Upper lobe of left lung (tissue), 6 donors: ENCODE measurements at regions not wholly inside any gene's neighbourhood (a gene's known extent, or its start where the extent isn't known, plus 50 kb on each side); places are given as distances from the start of the nearest gene placed in this dataset.

ENCODE experiments used
- ATAC-seq, 2 donors: fragments of 200-7000 bp; cut with Tn5 transposase; one replicate each; pipeline ENCODE4 v1.9.1; 2022; ENCODE audit warnings: mild to moderate bottlenecking in 2 of 2, moderate library complexity in 2 of 2; ENCODE audit not compliant: low FRiP score in 2 of 2
- DNase-seq, 2 donors: peaks; one replicate each; pipeline ENCODE4 v3.0.0-alpha.2; 2019 to 2020
- H3K27ac ChIP-seq, 4 donors: fragments of 200-600 bp; sonication (generic); one replicate each; pipeline ENCODE4 v1.5.1; 2016 to 2019
- H3K27me3 ChIP-seq, 4 donors: fragments of 200-600 bp; sonication (generic); one replicate each; pipeline ENCODE4 v1.5.1; 2017 to 2019
- H3K36me3 ChIP-seq, 4 donors: fragments of 200-600 bp; sonication (generic); one replicate each; pipeline ENCODE4 v1.5.1; 2016 to 2019
- H3K4me1 ChIP-seq, 4 donors: fragments of 200-600 bp; sonication (generic); one replicate each; pipeline ENCODE4 v1.5.1; 2018 to 2019
- H3K4me3 ChIP-seq, 4 donors: fragments of 200-600 bp; sonication (generic); one replicate each; pipeline ENCODE4 v1.5.1; 2017 to 2019; ENCODE audit warnings: mild to moderate bottlenecking in 2 of 4, moderate library complexity in 1 of 4
- H3K9me3 ChIP-seq, 4 donors: fragments of 200-600 bp; sonication (generic); one replicate each; pipeline ENCODE4 v1.5.1; 2018 to 2019
- CTCF ChIP-seq, 6 experiments: fragments of 450-650 bp in 4 of 6; fragments of 200-600 bp in 2 of 6; sonication (generic) in 2 of 6; IDR thresholded peaks; one replicate each; pipeline ENCODE4 v1.5.1; 2016 to 2019; ENCODE audit warnings: antibody characterized with exemption in 6 of 6
- EP300 ChIP-seq, 4 donors: sonication (generic); formaldehyde crosslinking; IDR thresholded peaks; one replicate each; pipeline ENCODE4 v1.5.1; 2017; ENCODE audit warnings: antibody characterized with exemption in 4 of 4, control low read depth in 2 of 4
- POLR2A ChIP-seq, 4 donors: fragments of 450-650 bp; IDR thresholded peaks; one replicate each; pipeline ENCODE4 v1.5.1; 2016 to 2017; ENCODE audit warnings: antibody characterized with exemption in 4 of 4, mild to moderate bottlenecking in 2 of 4
- POLR2AphosphoS5 ChIP-seq, 2 donors: sonication (generic); formaldehyde crosslinking; IDR thresholded peaks; one replicate each; pipeline ENCODE4 v1.5.1; 2017; ENCODE audit warnings: antibody characterized with exemption in 2 of 2
- WGBS, 2 donors: methylation state at CpG; one replicate each; pipeline ENCODE4 v1.1.5; 2017 to 2018; 5-methylcytosine and 5-hydroxymethylcytosine counted together
- donor health status: DM: no; HTN: no; CAD: no; lungs with moderate emphysema.
- donor health status: DM: no; HTN: yes; CAD: no; lungs with severe emphysema.

GRCh38 chr9:103894184-103894583 lies 199.9 kb upstream of the SMC2 start:
- Histone ChIP-seq H3K27ac (no peak overlapping the region), H3K4me1 (no peaks in the 10 kb centered on the region), H3K27me3 (no peaks in the 10 kb centered on the region), H3K9me3 (no peaks in the 10 kb centered on the region), H3K4me3 (no peak overlapping the region), H3K36me3 (no peaks in the 10 kb centered on the region)
- ATAC-seq (no peak), DNase-seq (no peak)
- WGBS, 2 donors, result 63 to 66% methylated on average over 2 of the region's 2 CpGs
- TF ChIP-seq POLR2A (IDR thresholded peaks at IDR 0.05), result no peak
- TF ChIP-seq POLR2AphosphoS5 (IDR thresholded peaks at IDR 0.05), result no peak
- TF ChIP-seq EP300 (IDR thresholded peaks at IDR 0.05), result no peak
- no peak for TF ChIP-seq CTCF (IDR thresholded peaks at IDR 0.05)

GRCh38 chr9:103898550-103898949 lies 195.6 kb upstream of the SMC2 start:
- Histone ChIP-seq H3K4me1 (no peaks in the 10 kb centered on the region), H3K36me3 (no peaks in the 10 kb centered on the region), H3K27ac (no peak overlapping the region), H3K4me3 (no peak overlapping the region), H3K9me3 (no peaks in the 10 kb centered on the region), H3K27me3 (no peaks in the 10 kb centered on the region)
- ATAC-seq (no peak), DNase-seq (no peak)
- 67% methylated on average over 1 of the region's 1 CpG for WGBS, 2 donors
- TF ChIP-seq CTCF (IDR thresholded peaks at IDR 0.05), result no peak
- TF ChIP-seq POLR2AphosphoS5 (IDR thresholded peaks at IDR 0.05), result no peak
- no peak for TF ChIP-seq EP300 (IDR thresholded peaks at IDR 0.05)
- TF ChIP-seq POLR2A (IDR thresholded peaks at IDR 0.05), result no peak

- no peaks in the 10 kb centered on the region for H3K9me3 ChIP-seq
- no peak overlapping the region for H3K4me3 ChIP-seq
- 36 to 39% methylated on average over 1 of the region's 1 CpG for WGBS, 2 donors
- H3K27ac ChIP-seq, result no peak overlapping the region
- DNase-seq (no peak), ATAC-seq (no peak)
- no peaks in the 10 kb centered on the region for H3K4me1 ChIP-seq
- H3K36me3 ChIP-seq, result no peaks in the 10 kb centered on the region
- no peaks in the 10 kb centered on the region for H3K27me3 ChIP-seq
- no peak for TF ChIP-seq CTCF (IDR thresholded peaks at IDR 0.05)
- no peak for TF ChIP-seq POLR2A (IDR thresholded peaks at IDR 0.05)
- TF ChIP-seq POLR2AphosphoS5 (IDR thresholded peaks at IDR 0.05), result no peak
- TF ChIP-seq EP300 (IDR thresholded peaks at IDR 0.05), result no peak
These were observed 194.2 kb upstream of the SMC2 start for GRCh38 chr9:103899866-103900265.

GRCh38 chr9:103900466-103900865 lies 193.6 kb upstream of the SMC2 start:
- 55 to 65% methylated on average over 2 of the region's 2 CpGs for WGBS, 2 donors

More at GRCh38 chr9:103900466-103900865, 193.6 kb upstream of the SMC2 start:
- no peaks in the 10 kb centered on the region for H3K9me3 ChIP-seq
- ATAC-seq (no peak), DNase-seq (no peak)
- TF ChIP-seq POLR2AphosphoS5 (IDR thresholded peaks at IDR 0.05), result no peak
- TF ChIP-seq POLR2A (IDR thresholded peaks at IDR 0.05), result no peak
- TF ChIP-seq EP300 (IDR thresholded peaks at IDR 0.05), result no peak
- TF ChIP-seq CTCF (IDR thresholded peaks at IDR 0.05), result no peak
- no peaks in the 10 kb centered on the region for H3K4me1 ChIP-seq
- H3K27me3 ChIP-seq, result no peaks in the 10 kb centered on the region
- no peak overlapping the region for H3K4me3 ChIP-seq
- no peaks in the 10 kb centered on the region for H3K36me3 ChIP-seq
- H3K27ac ChIP-seq, result no peak overlapping the region
